HG02571 (cell line): ENCODE measurements at regions not wholly inside any gene's neighbourhood (a gene's known extent, or its start where the extent isn't known, plus 50 kb on each side); places are given as distances from the start of the nearest gene placed in this dataset.
"Not testable (repeated sequence)": the region's sequence is repeated elsewhere in the genome, so short reads cannot be mapped to it uniquely, and the experiment has no call there.

Source experiments
- ATAC-seq: cut with Tn5 transposase; IDR thresholded peaks from one replicate; pipeline ENCODE4 v1.9.1; 2021; ENCODE audit warnings: mild to moderate bottlenecking, moderate library complexity; ENCODE audit not compliant: unreplicated experiment

DNA sequence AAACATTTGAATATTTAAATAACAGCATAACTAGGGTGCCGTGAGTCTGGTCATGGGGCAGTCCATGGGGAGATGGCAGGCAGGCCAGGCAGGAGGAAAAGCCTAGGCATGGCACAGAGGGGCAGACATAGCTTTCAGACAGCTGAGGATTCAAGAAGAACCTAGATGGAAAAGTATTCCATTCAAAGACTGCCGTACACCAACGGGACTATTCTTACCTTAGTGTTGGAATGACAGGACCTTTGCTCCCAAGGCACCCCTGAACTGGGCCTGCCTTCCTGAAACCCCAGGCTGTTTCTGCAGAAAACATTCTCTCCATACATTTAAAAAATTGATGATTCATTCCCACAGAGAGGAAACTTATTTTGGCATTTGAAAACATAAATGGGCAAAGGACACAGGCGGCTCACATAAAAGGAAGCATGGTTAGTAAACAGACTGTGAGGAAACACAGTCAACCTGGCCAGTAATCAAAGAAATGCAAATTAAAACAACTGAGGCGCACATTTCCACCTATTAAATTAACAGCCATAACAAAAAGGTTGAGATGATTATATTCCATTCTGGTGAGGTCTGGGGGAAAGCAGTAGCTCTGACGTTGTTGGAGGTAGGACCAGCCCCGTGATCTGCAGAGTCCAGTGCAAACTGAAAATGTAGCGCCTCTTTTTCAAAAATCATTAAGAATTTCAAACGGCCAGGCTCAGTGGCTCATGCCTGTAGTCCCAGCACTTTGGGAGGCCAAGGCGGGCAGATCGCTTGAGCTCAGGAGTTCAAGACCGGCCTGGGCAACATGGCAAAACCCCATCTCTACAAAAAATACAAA, 71.3 kb upstream of the SMAD3 start:
- no peak for ATAC-seq

- no peak for ATAC-seq
These were observed 70.3 kb upstream of the SMAD3 start for GRCh38 chr15:66994927-66995656.

DNA sequence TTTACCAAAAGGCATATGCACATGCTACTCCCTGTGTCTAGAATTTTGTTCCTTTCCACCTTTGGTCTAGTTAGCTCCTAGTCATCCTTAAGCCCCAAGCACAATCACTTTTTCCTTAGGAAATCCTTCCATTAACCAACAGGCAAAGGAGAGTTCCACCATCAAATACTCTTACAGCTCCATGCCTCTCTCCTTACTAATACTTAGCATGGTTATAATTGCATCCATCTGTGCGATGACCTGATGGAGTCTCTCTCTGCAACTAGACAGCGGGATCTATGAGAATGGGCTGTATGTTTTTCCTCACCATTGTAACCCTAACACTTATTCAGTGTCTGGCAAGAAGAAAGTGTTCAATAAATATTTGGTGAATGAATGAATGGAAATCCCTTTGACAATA, 69.3 kb upstream of the SMAD3 start:
- no peak for ATAC-seq

DNA sequence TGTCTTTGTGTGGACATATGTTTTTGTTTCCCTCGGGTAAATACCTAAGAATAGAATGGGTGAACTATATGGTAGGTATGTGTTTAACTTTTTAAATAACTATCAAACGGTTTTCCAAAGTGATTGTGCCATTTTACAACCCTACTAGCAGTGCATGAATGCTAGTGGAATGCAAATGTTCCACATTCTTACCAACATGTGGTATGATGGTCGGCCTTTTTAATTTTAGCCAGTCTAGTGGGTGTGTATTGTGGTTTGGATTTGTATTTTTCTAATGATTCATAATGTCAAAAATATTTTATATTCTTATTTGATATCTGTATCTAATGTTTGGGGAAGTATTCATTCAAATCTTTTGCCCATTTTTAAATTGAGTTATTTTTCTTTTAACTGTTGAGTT, 68.2 kb upstream of the SMAD3 start:
- no peak for ATAC-seq

GRCh38 chr15:66998234-66998633, 67.2 kb upstream of the SMAD3 start:
- ATAC-seq = not testable (repeated sequence)

- ATAC-seq = no peak
These were observed 66.1 kb upstream of the SMAD3 start for GRCh38 chr15:66999046-66999968.

DNA sequence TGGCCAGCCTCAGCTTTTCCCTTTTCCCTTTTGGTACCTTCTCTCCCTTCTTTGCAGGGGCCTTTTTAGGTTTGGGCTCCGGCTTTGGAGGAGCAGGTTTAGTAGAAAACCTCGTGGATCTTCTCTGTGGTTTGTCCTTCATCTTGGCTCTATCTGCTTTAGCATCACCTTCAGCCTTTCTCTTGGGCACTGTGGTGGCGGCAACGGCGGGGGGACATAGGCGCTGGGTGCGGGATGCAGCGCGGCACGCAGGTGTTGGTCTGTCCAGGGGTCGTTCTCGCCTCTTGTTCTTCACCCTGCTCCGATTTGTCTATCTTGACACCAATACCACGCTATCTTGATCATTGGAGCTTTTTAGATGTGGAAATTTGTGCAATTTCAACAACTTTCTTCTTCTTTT, 64.5 kb upstream of the SMAD3 start:
- ATAC-seq = no peak

- ATAC-seq = no peak
These were observed 63.0 kb upstream of the SMAD3 start for GRCh38 chr15:67002368-67002767.

DNA sequence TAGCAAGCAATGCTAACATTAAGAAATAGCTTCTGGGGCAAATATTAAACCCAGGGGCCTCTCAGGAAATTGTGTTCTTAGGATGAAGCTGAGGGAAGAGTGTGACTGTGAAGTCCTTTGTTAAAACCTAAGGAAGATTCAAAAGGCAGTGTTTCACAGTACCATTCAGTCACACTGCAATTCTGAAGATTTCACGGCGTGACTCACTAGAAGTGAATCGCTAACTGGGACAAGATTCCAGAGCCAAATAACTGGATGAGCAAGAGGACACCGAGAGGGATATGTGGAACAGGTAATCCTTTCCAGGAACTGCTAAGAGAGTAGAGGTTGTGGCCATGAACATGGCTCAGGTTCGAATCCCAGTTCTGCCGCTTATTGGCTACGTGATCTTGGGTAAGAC, 61.8 kb upstream of the SMAD3 start:
- ATAC-seq = no peak

- no peak for ATAC-seq
These were observed 61.3 kb upstream of the SMAD3 start for GRCh38 chr15:67004142-67004541.

- ATAC-seq = no peak
These were observed 60.0 kb upstream of the SMAD3 start for GRCh38 chr15:67005294-67005996.

GRCh38 chr15:67006083-67007065, 59.0 kb upstream of the SMAD3 start:
- ATAC-seq = no peak

- no peak for ATAC-seq
These were observed 55.5 kb upstream of the SMAD3 start for GRCh38 chr15:67009576-67010569.

DNA sequence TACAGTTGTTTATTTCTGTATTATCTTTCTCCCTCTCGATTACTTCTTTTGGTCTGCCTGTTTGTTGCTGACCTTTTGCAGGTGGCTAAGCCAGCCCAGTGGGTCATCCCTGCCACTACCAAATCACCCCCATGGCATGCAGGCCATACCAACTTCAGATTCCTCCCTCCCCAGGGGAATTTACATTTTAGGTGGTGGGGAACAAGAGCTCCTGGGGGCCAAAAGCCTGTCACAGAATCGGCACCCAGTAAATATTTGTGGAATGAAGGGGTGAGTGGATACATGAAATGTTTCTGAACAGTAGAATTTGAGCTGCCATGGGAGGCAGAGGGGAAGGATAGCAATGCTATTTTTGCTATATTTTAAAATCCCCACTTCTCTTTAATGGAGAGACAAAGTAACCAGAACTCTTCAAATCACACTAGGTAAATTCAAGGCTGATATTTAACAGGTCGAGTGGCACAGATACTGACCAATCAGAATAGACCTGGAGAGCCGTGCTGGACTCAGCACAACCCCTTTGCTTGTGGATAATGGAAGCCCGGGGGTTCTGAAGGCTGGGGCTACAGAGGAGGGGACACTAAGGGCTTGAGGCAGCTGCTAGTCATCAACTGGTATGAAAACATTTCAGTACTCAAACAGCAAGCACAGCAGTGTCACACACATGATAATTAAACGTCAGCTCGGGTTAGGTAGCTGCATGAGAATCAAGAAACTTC, 54.3 kb upstream of the SMAD3 start:
- no peak for ATAC-seq

- no peak for ATAC-seq
These were observed 53.8 kb upstream of the SMAD3 start for GRCh38 chr15:67011617-67012005.

DNA sequence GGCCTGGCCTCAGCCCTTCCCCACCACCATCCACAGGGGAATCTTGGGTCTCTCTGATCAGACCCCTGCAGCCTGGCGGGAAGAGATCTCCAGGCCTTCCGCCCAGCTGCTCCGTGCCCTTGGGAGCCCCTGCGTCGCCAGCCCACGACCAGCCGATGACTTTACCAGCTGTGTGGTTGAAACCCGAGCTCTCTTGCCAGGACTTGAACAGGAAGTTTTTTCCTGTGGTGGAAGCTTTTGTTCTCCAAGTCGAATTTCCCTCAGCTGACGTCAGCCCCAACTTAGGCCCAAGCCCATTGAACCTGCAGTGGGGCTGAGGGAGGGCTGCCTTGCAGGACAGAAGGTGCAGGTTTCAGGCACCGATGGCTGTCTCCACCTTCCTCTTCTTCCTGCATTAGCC, 51.7 kb upstream of the SMAD3 start:
- no peak for ATAC-seq
